Memory B cell (primary cell): ENCODE measurements at regions not wholly inside any gene's neighbourhood (a gene's known extent, or its start where the extent isn't known, plus 50 kb on each side); places are given as distances from the start of the nearest gene placed in this dataset.
"Not testable (repeated sequence)": the region's sequence is repeated elsewhere in the genome, so short reads cannot be mapped to it uniquely, and the experiment has no call there.

Experiments
- ATAC-seq: fragments of 150-1000 bp; cut with Tn5 transposase; 2 replicates; pipeline ENCODE4 v1.10.0; 2021; ENCODE audit warnings: low read depth, mild to moderate bottlenecking, moderate library complexity
- DNase-seq, 2 donors: peaks; one replicate each; pipeline ENCODE4 v3.0.0; 2022; ENCODE audit warnings: low spot score in 2 of 2
- H3K27ac Mint-ChIP-seq: one replicate; pipeline ENCODE4 v1.8.0; 2022; ENCODE audit warnings: mild to moderate bottlenecking, moderate library complexity, mixed read lengths
- H3K27me3 Mint-ChIP-seq: one replicate; pipeline ENCODE4 v1.8.0; 2022; ENCODE audit warnings: mixed read lengths
- H3K36me3 Mint-ChIP-seq: one replicate; pipeline ENCODE4 v1.8.0; 2022; ENCODE audit warnings: mild to moderate bottlenecking, mixed read lengths
- H3K4me1 Mint-ChIP-seq: one replicate; pipeline ENCODE4 v1.8.0; 2022; ENCODE audit warnings: mixed read lengths
- H3K4me3 Mint-ChIP-seq: one replicate; pipeline ENCODE4 v1.8.0; 2022; ENCODE audit warnings: mild to moderate bottlenecking, moderate library complexity, mixed read lengths
- H3K9me3 Mint-ChIP-seq: one replicate; pipeline ENCODE4 v1.8.0; 2022; ENCODE audit warnings: mixed read lengths

GRCh38 chr10:84571146-84571545, 242.8 kb downstream of the CCSER2 start:
- Mint-ChIP-seq H3K4me1 (no peaks in the 10 kb centered on the region), H3K4me3 (no peak overlapping the region), H3K9me3 (peaks cover 2% of the 10 kb centered on the region), H3K36me3 (no peaks in the 10 kb centered on the region), H3K27ac (no peak overlapping the region), H3K27me3 (peaks cover 15% of the 10 kb centered on the region)
- ATAC-seq (no peak), DNase-seq (no peak)

- no peak overlapping the region for H3K27ac Mint-ChIP-seq
- peaks cover 2% of the 10 kb centered on the region for H3K9me3 Mint-ChIP-seq
- DNase-seq: no peak
- no peaks in the 10 kb centered on the region for H3K36me3 Mint-ChIP-seq
- H3K4me3 Mint-ChIP-seq: no peak overlapping the region
- ATAC-seq: no peak
- no peaks in the 10 kb centered on the region for H3K4me1 Mint-ChIP-seq
- H3K27me3 Mint-ChIP-seq: peaks cover 8% of the 10 kb centered on the region
Measured at GRCh38 chr10:84574102-84574501, 245.7 kb downstream of the CCSER2 start.

GRCh38 chr10:84581976-84582375, 253.6 kb downstream of the CCSER2 start:
- ATAC-seq (no peak), DNase-seq (no peak)
- Mint-ChIP-seq H3K4me3 (no peak overlapping the region), H3K27me3 (peaks cover 4% of the 10 kb centered on the region), H3K36me3 (no peaks in the 10 kb centered on the region), H3K27ac (no peak overlapping the region), H3K9me3 (no peaks in the 10 kb centered on the region), H3K4me1 (peaks cover 2% of the 10 kb centered on the region)

GRCh38 chr10:84583501-84583900, 255.1 kb downstream of the CCSER2 start:
- no peaks in the 10 kb centered on the region for H3K36me3 Mint-ChIP-seq
- H3K4me3 Mint-ChIP-seq: no peak overlapping the region
- no peaks in the 10 kb centered on the region for H3K9me3 Mint-ChIP-seq
- H3K4me1 Mint-ChIP-seq: peaks cover 2% of the 10 kb centered on the region
- H3K27me3 Mint-ChIP-seq: peaks cover 4% of the 10 kb centered on the region
- no peak overlapping the region for H3K27ac Mint-ChIP-seq
- DNase-seq: no peak
- ATAC-seq: no peak

- Mint-ChIP-seq H3K4me3 (no peak overlapping the region), H3K27me3 (peaks cover 7% of the 10 kb centered on the region), H3K27ac (no peak overlapping the region), H3K9me3 (no peaks in the 10 kb centered on the region), H3K36me3 (no peaks in the 10 kb centered on the region), H3K4me1 (no peaks in the 10 kb centered on the region)
- no peak for DNase-seq
- ATAC-seq: no peak
Measured at GRCh38 chr10:84587789-84588188, 259.4 kb downstream of the CCSER2 start.

- H3K9me3 Mint-ChIP-seq: no peaks in the 10 kb centered on the region
- no peak for ATAC-seq
- H3K4me1 Mint-ChIP-seq: no peaks in the 10 kb centered on the region
- no peak overlapping the region for H3K4me3 Mint-ChIP-seq
- H3K27me3 Mint-ChIP-seq: peaks cover 7% of the 10 kb centered on the region
- DNase-seq: no peak
- H3K36me3 Mint-ChIP-seq: no peaks in the 10 kb centered on the region
- no peak overlapping the region for H3K27ac Mint-ChIP-seq
Measured at GRCh38 chr10:84588426-84588825, 260.0 kb downstream of the CCSER2 start.

GRCh38 chr10:84588971-84589370, 260.6 kb downstream of the CCSER2 start:
- DNase-seq (no peak), ATAC-seq (no peak)
- Mint-ChIP-seq H3K4me3 (no peak overlapping the region), H3K27me3 (peaks cover 7% of the 10 kb centered on the region), H3K27ac (no peak overlapping the region), H3K4me1 (no peaks in the 10 kb centered on the region), H3K36me3 (no peaks in the 10 kb centered on the region), H3K9me3 (no peaks in the 10 kb centered on the region)

GRCh38 chr10:84589526-84590205, 261.3 kb downstream of the CCSER2 start:
- Mint-ChIP-seq H3K4me1 (no peaks in the 10 kb centered on the region), H3K4me3 (no peak overlapping the region), H3K27ac (no peak overlapping the region), H3K27me3 (peaks cover 7% of the 10 kb centered on the region), H3K9me3 (no peaks in the 10 kb centered on the region), H3K36me3 (no peaks in the 10 kb centered on the region)
- ATAC-seq (no peak), DNase-seq (no peak)

- no peaks in the 10 kb centered on the region for H3K36me3 Mint-ChIP-seq
- no peak for DNase-seq
- peaks cover 7% of the 10 kb centered on the region for H3K27me3 Mint-ChIP-seq
- H3K4me3 Mint-ChIP-seq: no peak overlapping the region
- H3K9me3 Mint-ChIP-seq: no peaks in the 10 kb centered on the region
- no peak for ATAC-seq
- no peak overlapping the region for H3K27ac Mint-ChIP-seq
- no peaks in the 10 kb centered on the region for H3K4me1 Mint-ChIP-seq
Measured at GRCh38 chr10:84590327-84591193, 262.2 kb downstream of the CCSER2 start.

- Mint-ChIP-seq H3K27ac (no peak overlapping the region), H3K9me3 (peaks cover 3% of the 10 kb centered on the region), H3K27me3 (peaks cover 9% of the 10 kb centered on the region), H3K4me1 (no peaks in the 10 kb centered on the region), H3K36me3 (no peaks in the 10 kb centered on the region), H3K4me3 (no peak overlapping the region)
- ATAC-seq (no peak), DNase-seq (no peak)
Measured at GRCh38 chr10:84593506-84593905, 265.1 kb downstream of the CCSER2 start.

GRCh38 chr10:84596585-84596984, 268.2 kb downstream of the CCSER2 start:
- Mint-ChIP-seq H3K27me3 (peaks cover 2% of the 10 kb centered on the region), H3K36me3 (no peaks in the 10 kb centered on the region), H3K4me3 (no peak overlapping the region), H3K27ac (no peak overlapping the region), H3K4me1 (no peaks in the 10 kb centered on the region), H3K9me3 (peaks cover 3% of the 10 kb centered on the region)
- no peak for DNase-seq
- no peak for ATAC-seq

GRCh38 chr10:84599254-84599653, 270.9 kb downstream of the CCSER2 start:
- no peak for ATAC-seq
- Mint-ChIP-seq H3K36me3 (no peaks in the 10 kb centered on the region), H3K4me1 (no peaks in the 10 kb centered on the region), H3K9me3 (peaks cover 3% of the 10 kb centered on the region), H3K27ac (no peak overlapping the region), H3K27me3 (peaks cover 4% of the 10 kb centered on the region), H3K4me3 (no peak overlapping the region)
- DNase-seq: no peak

- Mint-ChIP-seq H3K4me3 (no peak overlapping the region), H3K4me1 (no peaks in the 10 kb centered on the region), H3K36me3 (no peaks in the 10 kb centered on the region), H3K27ac (no peak overlapping the region), H3K9me3 (peaks cover 3% of the 10 kb centered on the region), H3K27me3 (peaks cover 5% of the 10 kb centered on the region)
- DNase-seq (no peak), ATAC-seq (no peak)
Measured at GRCh38 chr10:84600947-84601346, 272.6 kb downstream of the CCSER2 start.

- H3K4me1 Mint-ChIP-seq, H3K36me3 Mint-ChIP-seq, H3K27ac Mint-ChIP-seq, H3K9me3 Mint-ChIP-seq, H3K27me3 Mint-ChIP-seq, ATAC-seq, DNase-seq, H3K4me3 Mint-ChIP-seq: not testable (repeated sequence)
Measured at GRCh38 chr10:84602543-84602942, 274.2 kb downstream of the CCSER2 start.
